Kidney glomerular epithelial cell (primary cell): ENCODE measurements at regions not wholly inside any gene's neighbourhood (a gene's known extent, or its start where the extent isn't known, plus 50 kb on each side); places are given as distances from the start of the nearest gene placed in this dataset.
"Not testable (repeated sequence)": the region's sequence is repeated elsewhere in the genome, so short reads cannot be mapped to it uniquely, and the experiment has no call there.

Experiments
- DNase-seq: peaks from one replicate; lab custom pipeline; 2025; lab: John Stamatoyannopoulos, UW

- DNase-seq = no peak
These were observed 68.6 kb upstream of the MRTFB start for GRCh38 chr16:14002416-14002990.

- DNase-seq = peak; percentile 14
These were observed 68.0 kb upstream of the MRTFB start for GRCh38 chr16:14003074-14003570.

GRCh38 chr16:14004031-14004728 is 66.9 kb upstream of the MRTFB start:
- DNase-seq = no peak

- no peak for DNase-seq
These were observed 66.3 kb upstream of the MRTFB start for GRCh38 chr16:14004729-14005315.

GRCh38 chr16:14005335-14005734 is 65.8 kb upstream of the MRTFB start:
- no peak for DNase-seq

- DNase-seq = no peak
These were observed 63.7 kb upstream of the MRTFB start for GRCh38 chr16:14007450-14007849.

- no peak for DNase-seq
These were observed 60.1 kb upstream of the MRTFB start for GRCh38 chr16:14011001-14011400.

- no peak for DNase-seq
These were observed 59.3 kb upstream of the MRTFB start for GRCh38 chr16:14011846-14012245.

- DNase-seq = no peak
These were observed 58.0 kb upstream of the MRTFB start for GRCh38 chr16:14013145-14013570.

- DNase-seq = peak; percentile 94
These were observed 57.4 kb upstream of the MRTFB start for GRCh38 chr16:14013571-14014283.

- DNase-seq = no peak
These were observed 56.9 kb upstream of the MRTFB start for GRCh38 chr16:14014284-14014625.

GRCh38 chr16:14015033-14015432 is 56.1 kb upstream of the MRTFB start:
- DNase-seq = peak; percentile 10

GRCh38 chr16:14015461-14015860 is 55.7 kb upstream of the MRTFB start:
- DNase-seq = peak; percentile 40

- DNase-seq = peak; percentile 69
These were observed 55.2 kb upstream of the MRTFB start for GRCh38 chr16:14015948-14016347.

- DNase-seq = not testable (repeated sequence)
These were observed 54.8 kb upstream of the MRTFB start for GRCh38 chr16:14016362-14016761.

GRCh38 chr16:14017886-14018285 is 53.2 kb upstream of the MRTFB start:
- no peak for DNase-seq

GRCh38 chr16:14018851-14019250 is 52.3 kb upstream of the MRTFB start:
- DNase-seq = peak; percentile 26

- DNase-seq = no peak
These were observed 51.0 kb upstream of the MRTFB start for GRCh38 chr16:14020141-14020540.
